ENCODE measurements at regions not wholly inside any gene's neighbourhood (a gene's known extent, or its start where the extent isn't known, plus 50 kb on each side); places are given as distances from the start of the nearest gene placed in this dataset.

DNA sequence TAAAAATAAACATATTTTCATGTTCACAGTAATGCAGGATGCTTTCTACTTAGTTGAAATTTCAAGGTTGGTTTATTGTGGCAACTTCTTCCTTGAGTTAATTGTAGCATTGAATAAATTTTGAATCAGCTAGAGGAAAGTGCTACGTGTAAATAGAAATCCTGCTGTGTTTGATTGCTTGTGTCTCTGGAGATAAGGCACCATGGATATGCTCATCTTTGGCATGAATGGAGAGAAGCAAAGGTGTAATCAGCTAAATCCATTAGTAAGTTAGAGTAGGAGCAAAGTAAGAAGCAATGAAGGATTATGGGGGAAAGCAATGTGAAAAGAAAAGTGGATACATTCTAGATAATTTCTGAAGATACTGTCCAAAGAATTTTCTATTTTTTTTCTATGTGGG, 331.1 kb downstream of the PTPRC start:
- no peak for DNase-seq (ENCODE audit: low read depth)
- TF ChIP-seq, protein P1, sequence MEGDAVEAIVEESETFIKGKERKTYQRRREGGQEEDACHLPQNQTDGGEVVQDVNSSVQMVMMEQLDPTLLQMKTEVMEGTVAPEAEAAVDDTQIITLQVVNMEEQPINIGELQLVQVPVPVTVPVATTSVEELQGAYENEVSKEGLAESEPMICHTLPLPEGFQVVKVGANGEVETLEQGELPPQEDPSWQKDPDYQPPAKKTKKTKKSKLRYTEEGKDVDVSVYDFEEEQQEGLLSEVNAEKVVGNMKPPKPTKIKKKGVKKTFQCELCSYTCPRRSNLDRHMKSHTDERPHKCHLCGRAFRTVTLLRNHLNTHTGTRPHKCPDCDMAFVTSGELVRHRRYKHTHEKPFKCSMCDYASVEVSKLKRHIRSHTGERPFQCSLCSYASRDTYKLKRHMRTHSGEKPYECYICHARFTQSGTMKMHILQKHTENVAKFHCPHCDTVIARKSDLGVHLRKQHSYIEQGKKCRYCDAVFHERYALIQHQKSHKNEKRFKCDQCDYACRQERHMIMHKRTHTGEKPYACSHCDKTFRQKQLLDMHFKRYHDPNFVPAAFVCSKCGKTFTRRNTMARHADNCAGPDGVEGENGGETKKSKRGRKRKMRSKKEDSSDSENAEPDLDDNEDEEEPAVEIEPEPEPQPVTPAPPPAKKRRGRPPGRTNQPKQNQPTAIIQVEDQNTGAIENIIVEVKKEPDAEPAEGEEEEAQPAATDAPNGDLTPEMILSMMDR (IDR thresholded peaks at IDR 0.05; ENCODE audit: insufficient read depth, low read depth, low read length, missing control alignments), result no peak
- no peak overlapping the region for H3K4me3 ChIP-seq (ENCODE audit: low read depth, low read length)

DNA sequence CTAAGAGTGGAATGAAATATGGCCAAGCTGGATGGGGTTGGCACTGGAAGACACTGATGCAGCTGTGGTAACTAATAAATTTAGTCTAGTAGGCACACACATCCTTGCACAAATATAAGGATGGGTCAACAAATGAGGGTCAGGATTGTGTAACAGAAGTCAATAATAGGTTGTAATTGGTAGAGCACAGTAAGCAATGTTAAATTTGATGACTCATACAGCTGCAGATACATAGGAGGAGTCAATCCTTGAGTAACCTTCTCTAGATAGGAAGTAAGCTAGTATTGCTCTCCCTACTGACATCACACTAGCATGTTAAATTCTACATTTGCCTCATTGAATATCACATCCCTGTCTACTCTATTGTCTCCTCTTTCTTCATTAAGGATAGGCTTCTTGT, 332.1 kb downstream of the PTPRC start:
- no peak overlapping the region for H3K4me3 ChIP-seq (ENCODE audit: low read depth, low read length)
- no peak for DNase-seq (ENCODE audit: low read depth)
- TF ChIP-seq, protein P1 (IDR thresholded peaks at IDR 0.05; ENCODE audit: insufficient read depth, low read depth, low read length, missing control alignments), result no peak

DNA sequence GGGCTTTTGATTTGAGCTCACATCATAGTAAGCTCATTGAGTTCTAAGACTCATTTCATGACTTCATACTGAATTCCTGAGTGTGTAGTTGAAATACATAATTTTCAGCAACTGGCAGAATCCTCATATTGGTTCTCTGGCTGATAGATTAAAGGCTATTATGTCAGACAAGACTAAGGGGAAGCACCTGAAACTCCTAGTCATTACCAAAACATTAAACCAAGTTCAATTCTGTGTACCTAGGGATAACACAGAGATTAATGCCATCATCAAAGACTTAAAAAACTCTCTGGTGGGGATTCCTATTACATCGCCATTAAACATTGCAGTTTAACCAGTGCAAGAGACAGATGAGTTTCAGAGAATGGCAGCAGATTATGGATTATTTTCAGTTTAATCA, 339.1 kb downstream of the PTPRC start:
- H3K4me3 ChIP-seq (ENCODE audit: low read depth, low read length), result no peak overlapping the region
- no peak for DNase-seq (ENCODE audit: low read depth)
- TF ChIP-seq, protein P1 (IDR thresholded peaks at IDR 0.05; ENCODE audit: insufficient read depth, low read depth, low read length, missing control alignments), result no peak

DNA sequence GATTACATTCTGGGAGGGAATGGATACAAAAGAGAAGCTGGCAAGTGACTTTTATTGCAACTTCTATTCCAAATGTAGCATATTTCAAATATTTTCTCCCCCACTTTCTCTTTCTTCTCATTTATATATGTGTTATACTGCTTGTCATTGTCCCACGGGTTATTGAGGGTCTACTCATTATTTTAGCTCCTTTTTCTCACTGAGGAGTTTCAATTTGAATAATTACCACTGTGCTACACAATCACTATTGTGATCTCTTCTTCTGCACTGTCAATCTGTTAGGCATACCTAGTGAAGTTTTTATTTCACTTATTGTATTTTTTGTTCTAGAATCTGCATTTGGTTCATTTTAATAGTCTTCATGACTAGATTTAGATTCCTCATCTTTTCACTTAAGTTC, 339.7 kb downstream of the PTPRC start:
- H3K4me3 ChIP-seq (ENCODE audit: low read depth, low read length), result no peak overlapping the region
- no peak for DNase-seq (ENCODE audit: low read depth)
- TF ChIP-seq, protein P1 (IDR thresholded peaks at IDR 0.05; ENCODE audit: insufficient read depth, low read depth, low read length, missing control alignments), result no peak

DNA sequence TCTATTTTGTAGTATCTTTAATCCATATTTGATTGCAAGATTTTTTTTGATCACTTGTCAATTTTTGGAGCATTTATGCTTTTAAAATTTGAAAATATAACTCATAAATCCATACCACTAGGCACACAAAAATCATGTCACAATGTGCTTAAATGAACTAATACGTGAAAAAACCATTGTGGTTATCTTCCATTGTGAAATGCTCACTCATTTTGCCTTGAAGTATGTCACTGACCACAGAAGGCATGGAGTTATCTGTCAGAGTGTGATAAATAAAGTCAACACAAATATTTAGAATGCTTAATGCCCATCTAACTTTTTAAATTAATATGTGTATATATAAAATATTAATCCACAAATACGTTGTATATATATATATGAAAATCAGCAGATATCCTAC, 347.2 kb downstream of the PTPRC start:
- no peak overlapping the region for H3K4me3 ChIP-seq (ENCODE audit: low read depth, low read length)
- TF ChIP-seq, protein P1 (IDR thresholded peaks at IDR 0.05; ENCODE audit: insufficient read depth, low read depth, low read length, missing control alignments), result no peak
- DNase-seq (ENCODE audit: low read depth), result no peak

DNA sequence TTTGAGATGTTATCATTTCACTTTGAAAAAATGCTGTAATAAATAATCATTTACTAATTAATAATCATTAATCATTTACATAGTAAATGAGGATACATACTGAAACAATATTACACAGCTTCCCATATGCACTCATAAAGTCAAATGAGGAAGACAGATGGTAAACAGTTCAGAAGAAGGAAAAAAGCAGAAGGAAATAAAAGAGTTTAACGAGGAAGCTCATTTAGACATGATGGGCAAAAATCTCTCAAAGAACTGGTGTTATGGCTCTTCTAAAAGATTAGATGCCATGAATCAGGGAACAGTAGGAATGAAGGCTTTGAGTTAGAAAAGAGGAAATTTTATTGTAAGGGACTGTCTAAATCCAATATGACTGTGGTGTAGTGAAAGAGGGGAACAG, 347.6 kb downstream of the PTPRC start:
- no peak overlapping the region for H3K4me3 ChIP-seq (ENCODE audit: low read depth, low read length)
- TF ChIP-seq, protein P1 (IDR thresholded peaks at IDR 0.05; ENCODE audit: insufficient read depth, low read depth, low read length, missing control alignments), result no peak
- DNase-seq (ENCODE audit: low read depth), result no peak

DNA sequence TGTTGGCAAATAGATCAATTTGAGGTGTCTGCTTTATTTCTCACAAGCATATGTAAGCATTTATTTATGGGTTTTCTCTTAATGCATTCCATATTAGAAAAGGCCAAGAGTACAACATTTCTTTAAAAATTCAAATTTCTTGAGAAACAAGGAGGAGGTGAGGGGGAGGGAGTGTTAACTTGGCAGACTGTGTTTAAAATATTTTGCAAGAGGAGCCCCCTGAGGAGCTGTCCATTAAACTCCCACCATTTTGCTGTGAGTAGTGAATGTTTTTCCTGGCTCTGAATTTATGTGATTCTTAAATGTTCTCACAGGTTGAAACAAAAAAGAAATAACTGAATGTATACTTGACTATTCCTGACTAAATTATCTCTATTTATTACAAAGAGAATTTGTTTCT, 363.8 kb downstream of the PTPRC start:
- TF ChIP-seq, protein P1 (IDR thresholded peaks at IDR 0.05; ENCODE audit: insufficient read depth, low read depth, low read length, missing control alignments), result no peak
- no peak for DNase-seq (ENCODE audit: low read depth)

More for the DNA sequence above, 363.8 kb downstream of the PTPRC start:
- H3K4me3 ChIP-seq (ENCODE audit: low read depth, low read length), result no peak overlapping the region

Measured in GM12865 (cell line).